Activated T-helper 17 cell treated with anti-CD3 and anti-CD28 coated beads, Interleukin-2, amount 50 U/mL, for 72 hours (primary cell): ENCODE measurements at regions not wholly inside any gene's neighbourhood (a gene's known extent, or its start where the extent isn't known, plus 50 kb on each side); places are given as distances from the start of the nearest gene placed in this dataset.

Source experiments
- ATAC-seq: fragments of 150-1000 bp; cut with Tn5 transposase; replicated peaks from 2 replicates; pipeline ENCODE4 v1.10.0; 2021; ENCODE audit warnings: mild to moderate bottlenecking, moderate library complexity
- H3K27ac Mint-ChIP-seq: one replicate; pipeline ENCODE4 v1.8.0; 2022; ENCODE audit warnings: mixed read lengths
- H3K27me3 Mint-ChIP-seq: one replicate; pipeline ENCODE4 v1.8.0; 2022; ENCODE audit warnings: mixed read lengths
- H3K36me3 Mint-ChIP-seq: one replicate; pipeline ENCODE4 v1.8.0; 2022; ENCODE audit warnings: low read depth, mild to moderate bottlenecking, mixed read lengths
- H3K4me1 Mint-ChIP-seq: one replicate; pipeline ENCODE4 v1.8.0; 2022; ENCODE audit warnings: mixed read lengths
- H3K4me3 Mint-ChIP-seq: one replicate; pipeline ENCODE4 v1.8.0; 2022; ENCODE audit warnings: mild to moderate bottlenecking, mixed read lengths
- H3K9me3 Mint-ChIP-seq: one replicate; pipeline ENCODE4 v1.8.0; 2022; ENCODE audit warnings: mixed read lengths

DNA sequence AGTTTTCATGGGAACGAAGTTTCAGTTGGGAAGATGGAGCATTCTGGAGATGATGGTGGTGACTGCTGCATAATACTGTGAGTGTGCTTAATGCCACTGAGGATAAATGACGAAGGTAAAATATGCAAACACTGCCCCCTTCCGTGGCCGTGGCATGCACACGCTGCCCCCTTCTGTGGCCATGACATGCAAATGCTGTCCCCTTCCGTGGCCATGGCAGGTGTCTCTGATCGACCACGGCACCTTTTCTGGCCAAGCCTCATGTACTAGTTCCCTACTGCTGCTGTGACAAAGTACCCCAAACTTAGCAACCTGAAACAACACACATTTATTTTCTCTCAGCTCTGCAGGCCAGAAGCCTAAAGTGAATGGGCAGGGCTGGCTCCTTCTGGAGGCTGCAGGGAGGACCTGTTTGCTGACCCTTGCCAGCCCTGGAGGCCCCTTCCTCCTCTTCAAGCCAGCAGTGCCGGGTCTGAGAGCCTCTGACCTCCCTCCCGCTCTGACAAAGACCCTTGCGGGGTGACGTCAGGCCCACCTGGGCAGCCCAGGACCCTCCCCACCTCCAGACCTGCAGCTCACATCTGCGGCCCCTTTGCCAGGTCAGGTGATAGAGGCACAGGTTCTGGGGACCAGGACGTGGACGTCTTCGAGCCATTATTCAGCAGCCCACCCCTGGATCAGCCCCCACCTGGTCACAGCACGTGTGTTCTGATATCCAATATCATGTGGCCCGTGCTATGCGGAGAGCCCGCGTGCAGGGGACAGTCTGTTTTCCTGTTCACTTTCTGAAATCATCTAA, 82.0 kb downstream of the MICALL2 start:
- no peak overlapping the region for H3K27ac Mint-ChIP-seq
- ATAC-seq, result no peak
- H3K36me3 Mint-ChIP-seq, result no peaks in the 10 kb centered on the region
- no peaks in the 10 kb centered on the region for H3K4me1 Mint-ChIP-seq
- peaks cover 11% of the 10 kb centered on the region for H3K27me3 Mint-ChIP-seq
- H3K9me3 Mint-ChIP-seq, result no peaks in the 10 kb centered on the region
- no peak overlapping the region for H3K4me3 Mint-ChIP-seq

DNA sequence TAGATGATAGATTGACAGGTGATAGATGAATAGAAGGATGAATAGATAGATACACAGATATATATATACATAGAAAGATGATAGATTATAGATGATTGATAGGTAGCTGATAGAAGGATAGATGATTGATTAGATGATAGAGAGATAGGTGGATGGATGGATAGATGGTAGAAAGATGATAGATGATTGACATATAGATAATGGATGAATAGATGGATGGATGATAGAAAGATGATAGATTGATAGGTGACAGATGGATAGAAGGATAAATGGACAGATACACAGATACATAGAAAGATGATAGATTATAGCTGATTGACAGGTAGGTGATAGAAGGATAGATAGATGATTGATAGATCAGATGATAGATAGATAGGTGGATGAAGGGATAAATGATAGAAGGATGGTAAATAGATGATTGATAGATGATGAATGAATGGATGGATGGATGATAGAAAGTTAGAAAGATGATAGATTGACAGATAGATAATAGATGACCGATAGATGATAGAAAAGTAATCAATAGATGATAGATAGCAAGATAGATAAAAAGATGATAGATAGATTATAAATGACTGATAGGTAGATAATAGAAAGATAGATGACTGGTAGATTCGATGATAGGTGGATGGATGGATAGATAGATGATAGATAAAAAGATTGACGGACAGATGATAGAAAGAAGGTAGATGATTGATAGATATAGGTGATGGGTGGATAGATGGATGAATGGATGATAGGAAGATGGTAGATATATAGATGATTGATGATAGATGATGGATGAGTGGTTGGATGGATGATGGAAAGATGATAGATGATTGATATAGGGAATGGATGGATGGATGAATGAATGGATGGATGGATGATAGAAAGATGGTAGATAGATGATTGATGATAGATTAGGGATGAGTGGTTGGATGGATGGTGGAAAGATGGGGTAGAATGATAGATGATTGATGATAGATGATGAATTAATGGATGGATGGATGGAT, 80.4 kb downstream of the MICALL2 start:
- Mint-ChIP-seq H3K36me3 (no peaks in the 10 kb centered on the region), H3K4me3 (no peak overlapping the region)
- ATAC-seq, result no peak

DNA sequence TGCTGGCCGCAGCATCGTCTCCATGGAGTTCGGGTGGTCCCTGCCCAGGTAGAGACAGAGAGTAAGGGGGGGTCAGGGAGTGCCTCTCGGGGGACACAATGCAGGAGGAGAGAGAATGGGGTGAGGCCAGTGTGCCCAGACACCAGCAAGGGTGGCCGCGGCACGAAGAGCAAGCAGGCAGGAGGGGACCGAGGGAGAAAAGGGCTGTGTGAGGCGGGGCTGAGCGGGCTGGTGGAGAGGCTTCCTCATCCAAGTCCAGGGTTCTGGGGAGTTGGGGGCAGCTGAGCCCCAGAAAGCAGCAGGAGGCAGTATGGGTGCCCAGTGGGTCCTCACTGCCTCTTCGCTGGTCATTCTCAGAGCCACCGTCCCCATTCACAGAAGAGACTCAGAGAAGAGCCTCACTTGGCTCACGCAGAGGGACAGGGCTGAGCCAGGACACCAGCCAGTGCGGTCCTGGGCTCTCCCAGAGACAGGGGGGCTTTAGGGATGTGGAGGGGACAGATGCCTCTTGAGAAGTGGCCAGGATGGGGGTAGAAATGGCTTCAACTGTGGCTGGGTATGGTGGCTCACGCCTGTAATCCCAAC, 78.9 kb downstream of the MICALL2 start:
- no peaks in the 10 kb centered on the region for H3K36me3 Mint-ChIP-seq
- H3K27ac Mint-ChIP-seq, result no peak overlapping the region
- H3K4me3 Mint-ChIP-seq, result no peak overlapping the region
- no peak for ATAC-seq
- peaks cover 7% of the 10 kb centered on the region for H3K4me1 Mint-ChIP-seq
- H3K9me3 Mint-ChIP-seq, result no peaks in the 10 kb centered on the region
- H3K27me3 Mint-ChIP-seq, result peaks cover 15% of the 10 kb centered on the region

More for the DNA sequence above, 80.4 kb downstream of the MICALL2 start:
- H3K4me1 Mint-ChIP-seq, result no peaks in the 10 kb centered on the region
- peaks cover 7% of the 10 kb centered on the region for H3K27me3 Mint-ChIP-seq
- no peak overlapping the region for H3K27ac Mint-ChIP-seq
- H3K9me3 Mint-ChIP-seq, result no peaks in the 10 kb centered on the region

DNA sequence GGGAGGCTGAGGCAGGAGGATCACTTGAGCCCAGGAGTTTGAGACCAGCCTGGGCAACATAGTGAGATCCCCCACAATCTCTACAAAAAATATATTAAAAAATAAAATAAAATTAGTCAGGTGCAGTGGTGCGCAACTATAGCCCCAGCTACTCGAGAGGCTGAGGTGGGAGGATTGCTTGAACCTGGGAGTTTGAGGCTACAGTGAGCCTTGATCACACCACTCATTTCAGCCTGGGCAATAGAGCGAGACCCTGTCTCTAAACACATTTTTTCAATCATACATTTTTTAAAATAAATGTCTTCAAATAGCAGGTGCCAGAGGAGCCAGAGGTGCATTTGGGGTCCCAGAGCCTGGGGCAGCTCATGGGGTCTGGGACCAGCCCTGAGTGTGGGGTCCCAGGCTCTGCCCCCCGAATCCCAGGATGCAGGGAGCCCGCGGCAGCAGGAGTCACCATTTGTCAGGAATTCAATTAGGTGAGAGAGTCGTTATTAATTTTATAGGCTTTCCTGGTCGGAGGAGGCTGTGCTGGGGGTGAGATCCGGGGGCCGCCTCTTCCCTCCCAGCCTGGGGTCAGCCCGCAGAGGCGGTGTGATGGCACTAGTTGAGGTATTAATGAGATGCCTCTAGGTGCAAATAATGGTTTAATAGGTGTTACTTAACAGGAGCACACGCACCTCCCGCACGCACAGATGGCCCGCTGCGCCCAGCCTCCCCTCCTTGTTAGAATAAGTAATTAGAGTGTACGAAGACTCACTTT, 78.3 kb downstream of the MICALL2 start:
- no peak for ATAC-seq
- Mint-ChIP-seq H3K9me3 (no peaks in the 10 kb centered on the region), H3K4me1 (peaks cover 7% of the 10 kb centered on the region), H3K27ac (no peak overlapping the region), H3K36me3 (no peaks in the 10 kb centered on the region), H3K4me3 (no peak overlapping the region), H3K27me3 (peaks cover 15% of the 10 kb centered on the region)

DNA sequence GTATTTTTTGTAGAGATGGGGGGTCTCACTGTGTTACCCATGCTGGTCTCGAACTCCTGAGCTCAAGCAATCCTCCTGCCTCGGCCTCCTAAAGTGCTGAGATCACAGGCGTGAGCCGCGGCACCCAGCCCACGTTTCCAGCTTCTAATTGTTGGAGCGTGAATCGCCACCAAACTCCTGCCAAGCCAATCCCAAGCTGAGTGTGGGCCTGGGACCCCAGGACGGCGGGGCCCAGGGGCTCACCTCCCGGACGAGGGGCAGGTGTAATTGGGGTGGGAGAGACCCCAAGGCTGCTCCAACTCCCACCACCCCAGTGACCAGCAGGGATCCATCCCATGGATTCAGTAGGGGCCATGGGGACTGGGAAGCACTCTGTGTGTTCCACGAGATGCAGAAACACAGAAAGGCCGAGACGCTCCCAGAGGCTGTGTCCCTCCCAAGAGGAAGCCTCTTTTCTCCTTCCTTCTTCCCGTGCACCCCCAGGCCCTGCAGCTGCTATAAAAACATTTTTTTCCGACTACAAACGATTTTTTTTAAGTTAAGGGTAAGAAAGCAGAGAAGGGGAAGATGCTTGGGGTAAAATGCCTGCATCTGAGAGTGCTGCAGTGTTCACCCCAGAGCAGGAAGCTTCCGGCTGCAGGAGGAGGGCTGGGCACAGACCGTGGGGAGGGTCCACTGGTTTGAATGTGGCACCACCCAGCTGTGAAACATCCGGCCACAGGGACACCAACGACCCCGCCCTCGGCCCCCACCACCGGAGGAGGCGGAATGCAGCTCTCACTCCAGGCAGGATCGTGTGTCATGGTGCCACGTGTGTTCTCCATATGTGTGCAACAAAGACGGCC, 76.5 kb downstream of the MICALL2 start:
- peaks cover 7% of the 10 kb centered on the region for H3K4me1 Mint-ChIP-seq
- no peak overlapping the region for H3K27ac Mint-ChIP-seq
- H3K4me3 Mint-ChIP-seq, result no peak overlapping the region
- H3K27me3 Mint-ChIP-seq, result peaks cover 11% of the 10 kb centered on the region
- ATAC-seq, result no peak
- no peaks in the 10 kb centered on the region for H3K36me3 Mint-ChIP-seq
- H3K9me3 Mint-ChIP-seq, result no peaks in the 10 kb centered on the region

DNA sequence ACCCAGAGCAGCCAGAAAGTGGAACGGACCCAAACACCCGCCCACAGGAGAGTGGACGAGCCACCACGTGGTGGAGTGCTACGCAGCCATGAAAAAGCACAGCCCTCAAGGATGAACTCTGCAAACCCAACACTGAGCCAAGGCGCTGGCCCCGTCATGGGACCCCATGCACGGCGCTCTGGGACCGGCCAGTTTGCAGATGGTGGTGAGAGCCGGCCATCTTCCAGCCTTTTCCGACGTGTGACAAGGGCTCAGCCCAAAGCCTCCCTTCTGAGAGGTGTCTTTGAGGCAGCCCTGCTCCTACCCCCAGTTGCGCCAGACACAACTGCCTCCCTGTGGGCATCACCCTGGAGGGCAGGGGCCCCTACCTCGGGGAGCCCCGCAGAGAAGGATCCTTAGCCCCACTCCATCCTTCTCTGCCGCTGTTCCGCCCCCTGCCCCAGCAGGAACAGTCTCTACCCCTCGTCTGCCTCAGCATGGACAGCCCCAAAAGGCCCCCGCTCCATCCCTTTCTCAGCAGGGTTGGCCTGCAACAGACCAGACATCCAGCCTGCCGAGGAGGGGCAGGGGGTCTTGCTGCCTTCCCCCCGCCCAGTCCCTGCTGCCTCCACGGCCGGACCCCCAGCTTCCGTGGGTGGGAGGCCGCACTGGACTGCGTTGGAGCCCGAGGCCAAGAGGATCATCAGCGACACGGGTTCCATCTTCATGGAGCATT, 75.7 kb downstream of the MICALL2 start:
- H3K27ac Mint-ChIP-seq, result no peak overlapping the region
- no peak overlapping the region for H3K4me3 Mint-ChIP-seq

DNA sequence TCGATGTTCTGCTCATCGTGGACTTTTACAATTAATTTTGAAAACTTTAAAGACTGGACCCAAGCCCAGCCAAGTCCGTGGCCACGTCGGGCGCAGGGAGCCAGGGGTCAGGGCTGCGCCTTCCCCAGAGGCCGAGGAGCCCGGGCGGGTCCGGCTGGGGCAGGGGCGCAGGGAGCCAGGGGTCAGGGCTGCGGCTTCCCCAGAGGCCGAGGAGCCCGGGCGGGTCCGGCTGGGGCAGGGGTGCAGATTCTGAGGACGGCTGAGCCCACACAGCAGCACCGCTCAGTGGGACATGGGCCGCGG, 75.2 kb downstream of the MICALL2 start:
- Mint-ChIP-seq H3K9me3 (no peaks in the 10 kb centered on the region), H3K36me3 (no peaks in the 10 kb centered on the region), H3K27me3 (peaks cover 11% of the 10 kb centered on the region), H3K4me3 (no peak overlapping the region), H3K4me1 (peaks cover 7% of the 10 kb centered on the region), H3K27ac (peak overlapping the region; percentile 7)
- ATAC-seq, result no peak

More for the DNA sequence above, 75.7 kb downstream of the MICALL2 start:
- no peaks in the 10 kb centered on the region for H3K9me3 Mint-ChIP-seq
- peaks cover 9% of the 10 kb centered on the region for H3K27me3 Mint-ChIP-seq
- ATAC-seq, result no peak
- no peaks in the 10 kb centered on the region for H3K36me3 Mint-ChIP-seq
- peaks cover 7% of the 10 kb centered on the region for H3K4me1 Mint-ChIP-seq
